Endothelial cell of umbilical vein (primary cell): ENCODE measurements at regions not wholly inside any gene's neighbourhood (a gene's known extent, or its start where the extent isn't known, plus 50 kb on each side); places are given as distances from the start of the nearest gene placed in this dataset.

Experiments
- BruUV-seq: library from RNA; stranded (reverse); fragments of 400-500 nt; replicated peaks from 2 replicates; lab custom pipeline; 2021; lab: Mats Ljungman, UMichigan
- CTCF ChIA-PET: fragments of 300-600, 350-600 bp; sonication (Branson Sonifier 250); formaldehyde crosslinking; loops from one replicate; lab custom pipeline; 2021; ENCODE audit warnings: antibody characterized with exemption, inconsistent platforms; lab: Charles Lee
- POLR2A ChIA-PET: fragments of 300-600, 350-600 bp; sonication (Branson Sonifier 250); formaldehyde crosslinking; loops from one replicate; lab custom pipeline; 2021; ENCODE audit warnings: antibody characterized with exemption, inconsistent platforms; lab: Charles Lee
- DNase-seq: peaks from one replicate; pipeline ENCODE4 v3.0.0-alpha.2; 2011; ENCODE audit warnings: low read depth, low spot score
- FAIRE-seq: peaks from 2 replicates; lab custom pipeline; 2011; peaks lifted over from hg19 to GRCh38; lab: Jason Lieb, UNC
- H2AFZ ChIP-seq: 2 replicates; pipeline ENCODE4 v1.6.0; 2012; ENCODE audit warnings: low read depth, low read length, control low read depth, inconsistent platforms
- H3K27ac ChIP-seq: 2 replicates; pipeline ENCODE4 v1.5.1; 2011; ENCODE audit warnings: low read depth, mild to moderate bottlenecking, control low read depth, low read length, moderate library complexity; ENCODE audit not compliant: insufficient read depth
- H3K27me3 ChIP-seq, 2 experiments: 2 replicates each; pipeline versions ENCODE4 v1.6.0 to v1.6.1; 2011; ENCODE audit warnings: low read length in 2 of 2, mixed read lengths in 1 of 2; ENCODE audit not compliant: control insufficient read depth in 2 of 2, insufficient read depth in 2 of 2
- H3K36me3 ChIP-seq, 2 experiments: 2 replicates in 1 of 2; 3 replicates in 1 of 2; pipeline ENCODE4 v1.5.1; 2011; ENCODE audit warnings: low read length in 2 of 2, mild to moderate bottlenecking in 1 of 2, moderate library complexity in 1 of 2; ENCODE audit not compliant: control insufficient read depth in 2 of 2, insufficient read depth in 2 of 2; ENCODE audit errors: extremely low read depth in 1 of 2
- H3K4me1 ChIP-seq: 3 replicates; pipeline ENCODE4 v1.5.1; 2011; ENCODE audit warnings: mild to moderate bottlenecking, low read length; ENCODE audit not compliant: control insufficient read depth, insufficient read depth; ENCODE audit errors: extremely low read depth
- H3K4me2 ChIP-seq: 2 replicates; pipeline ENCODE4 v1.6.1; 2011; ENCODE audit warnings: low read length, control low read depth, mixed read lengths; ENCODE audit not compliant: insufficient read depth
- H3K4me3 ChIP-seq, 3 experiments: fragments of 200-600 bp in 1 of 3; sonication (generic), shearing (Covaris generic) in 1 of 3; replicated peaks in 1 of 3; 2 replicates each; pipeline ENCODE4 v1.5.1; 2011 to 2016; ENCODE audit warnings: control low read depth in 3 of 3, low read length in 3 of 3, mild to moderate bottlenecking in 2 of 3, inconsistent platforms in 1 of 3, low read depth in 1 of 3, moderate library complexity in 1 of 3; ENCODE audit not compliant: insufficient read depth in 1 of 3
- H3K79me2 ChIP-seq: 2 replicates; pipeline ENCODE4 v1.6.0; 2012; ENCODE audit warnings: low read length, inconsistent platforms; ENCODE audit not compliant: control insufficient read depth, insufficient read depth
- H3K9ac ChIP-seq: replicated peaks from 2 replicates; pipeline ENCODE3; 2011; ENCODE audit warnings: low read length, control low read depth; ENCODE audit not compliant: insufficient read depth; ENCODE audit errors: extremely low read depth
- H3K9me1 ChIP-seq: replicated peaks from 3 replicates; pipeline ENCODE4 v1.6.0; 2011; ENCODE audit warnings: mild to moderate bottlenecking, low read length; ENCODE audit not compliant: control insufficient read depth, insufficient read depth; ENCODE audit errors: extremely low read depth
- H3K9me3 ChIP-seq: replicated peaks from 2 replicates; pipeline ENCODE4 v1.5.1; 2012; ENCODE audit warnings: low read length, inconsistent platforms; ENCODE audit not compliant: control insufficient read depth, insufficient read depth
- H4K20me1 ChIP-seq: replicated peaks from 2 replicates; pipeline ENCODE3; 2011; ENCODE audit warnings: mild to moderate bottlenecking, low read length; ENCODE audit not compliant: control insufficient read depth, insufficient read depth; ENCODE audit errors: extremely low read depth
- EZH2 ChIP-seq: IDR thresholded peaks from 2 replicates; pipeline ENCODE4 v1.6.1; 2012; ENCODE audit warnings: borderline replicate concordance, low read depth, mild to moderate bottlenecking, moderate library complexity, low read length, inconsistent platforms; ENCODE audit not compliant: severe bottlenecking
- FOS ChIP-seq: IDR thresholded peaks from 2 replicates; pipeline ENCODE4 v1.6.1; 2011; ENCODE audit warnings: mild to moderate bottlenecking, low read length, moderate library complexity, borderline replicate concordance; ENCODE audit not compliant: insufficient read depth
- GATA2 ChIP-seq: IDR thresholded peaks from 2 replicates; pipeline ENCODE4 v1.7.0; 2011; ENCODE audit warnings: low read depth, mild to moderate bottlenecking, moderate library complexity, mixed read lengths, low read length; ENCODE audit not compliant: insufficient read length, insufficient read depth
- JUN ChIP-seq: IDR thresholded peaks from 2 replicates; pipeline ENCODE4 v1.6.1; 2011; ENCODE audit warnings: borderline replicate concordance, low read depth; ENCODE audit not compliant: insufficient read length, insufficient read depth
- MYC ChIP-seq: IDR thresholded peaks from one replicate; pipeline ENCODE4 v1.6.1; 2011; ENCODE audit warnings: mild to moderate bottlenecking, low read depth, low read length
- POLR2A ChIP-seq: IDR thresholded peaks from 2 replicates; pipeline ENCODE4 v1.6.1; 2012; ENCODE audit warnings: low read depth, mild to moderate bottlenecking, control low read depth, low read length
- POLR2AphosphoS5 ChIP-seq: IDR thresholded peaks from 2 replicates; pipeline ENCODE4 v1.6.1; 2012; ENCODE audit warnings: low read depth, mild to moderate bottlenecking, control low read depth, low read length, moderate library complexity; ENCODE audit not compliant: insufficient read depth
- dilution Hi-C: fragments of 300-500 bp; cut with MboI; formaldehyde crosslinking; loops from one replicate; pipeline ENCODE4 v1.15.0; 2019; ENCODE audit warnings: low sequenced_read_pairs; ENCODE audit not compliant: extremely low pct_ligation_motif_present
- intact Hi-C: fragments of 100-400 bp; cut with micrococcal nuclease; formaldehyde crosslinking; loops from one replicate; pipeline ENCODE4 v1.10.0; 2022
- TF ChIP-seq, protein P1 (sequence below): IDR thresholded peaks from 2 replicates; pipeline ENCODE4 v1.6.1; 2011; ENCODE audit not compliant: insufficient read depth, insufficient read length
- TF ChIP-seq, protein P2 (sequence below), 2 donors: IDR thresholded peaks; 1 replicate in 1 of 2; 2 replicates in 1 of 2; pipeline ENCODE4 v1.5.1; 2011; ENCODE audit warnings: low read length in 2 of 2, mild to moderate bottlenecking in 2 of 2, moderate library complexity in 2 of 2, control low read depth in 1 of 2, inconsistent platforms in 1 of 2, low read depth in 1 of 2; ENCODE audit not compliant: insufficient read depth in 1 of 2; ENCODE audit errors: extremely low read depth in 1 of 2

DNA sequence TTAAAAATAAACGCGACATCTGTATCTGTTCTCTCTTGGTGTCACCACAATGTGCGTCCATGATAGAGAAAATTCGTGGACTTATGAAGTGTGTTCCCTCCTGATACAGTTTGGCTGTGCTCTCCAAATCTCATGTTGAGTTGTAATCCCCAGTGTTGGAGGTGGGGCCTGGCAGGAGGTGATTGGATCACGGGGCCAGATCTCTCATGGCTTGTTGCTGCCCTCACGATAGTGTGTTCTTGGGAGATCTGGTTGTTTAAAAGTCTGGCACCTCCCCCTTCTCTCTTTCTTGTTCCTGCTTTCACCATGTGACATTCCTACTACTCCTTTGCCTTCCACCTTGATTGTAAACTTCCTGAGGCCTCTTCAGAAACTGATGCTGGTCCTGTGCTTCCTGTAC lies 229.4 kb upstream of the MYO3A start:
- BruUV-seq, result no TSS peak
- Histone ChIP-seq H3K4me2 (no peak overlapping the region), H3K4me1 (no peaks in the 10 kb centered on the region), H3K27ac (no peak overlapping the region), H3K27me3 (no peaks in the 10 kb centered on the region), H3K79me2 (no peaks in the 10 kb centered on the region), H3K9me1 (no peaks in the 10 kb centered on the region), H2AFZ (no peak overlapping the region), H3K9ac (no peak overlapping the region), H4K20me1 (no peaks in the 10 kb centered on the region), H3K4me3 (no peak overlapping the region), H3K9me3 (no peaks in the 10 kb centered on the region), H3K36me3 (no peaks in the 10 kb centered on the region)
- no peak for FAIRE-seq
- ChIA-PET CTCF (interaction anchor here (1.2 to 3.9 kb wide), 3 partner anchors 9 to 591 kb away, joined by 3 to 32 read pairs (median 4); no protein-coding TSS in a partner anchor), POLR2A (no interaction called here)
- no peak for DNase-seq
- intact Hi-C loops, result no loop called here
- TF ChIP-seq, protein P1, sequence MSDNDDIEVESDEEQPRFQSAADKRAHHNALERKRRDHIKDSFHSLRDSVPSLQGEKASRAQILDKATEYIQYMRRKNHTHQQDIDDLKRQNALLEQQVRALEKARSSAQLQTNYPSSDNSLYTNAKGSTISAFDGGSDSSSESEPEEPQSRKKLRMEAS, result no peak
- TF ChIP-seq GATA2 (no peak), EZH2 (no peak), JUN (no peak), FOS (no peak)
- dilution Hi-C loops, result no loop called here

DNA sequence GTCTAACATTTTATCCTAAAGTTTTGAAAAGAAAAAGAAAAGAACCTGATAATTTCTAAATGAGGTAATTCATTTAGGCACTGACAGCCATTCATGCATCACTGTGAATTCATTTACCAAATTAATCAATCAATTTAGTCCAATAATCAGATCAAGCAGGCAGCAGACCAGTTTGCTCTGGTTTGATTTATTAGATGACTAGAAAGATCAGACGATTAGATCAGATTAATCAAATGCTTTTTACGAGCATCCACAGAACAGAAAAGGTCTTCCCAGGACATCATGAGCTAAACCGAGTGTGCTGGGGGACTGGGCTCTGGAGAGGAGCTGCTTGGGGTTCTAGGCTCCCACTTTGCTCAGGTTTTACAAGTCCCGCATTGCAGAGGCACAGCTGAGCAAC lies 226.5 kb upstream of the MYO3A start:
- Histone ChIP-seq H3K27me3 (no peaks in the 10 kb centered on the region), H3K9me1 (no peaks in the 10 kb centered on the region), H3K79me2 (no peaks in the 10 kb centered on the region), H3K4me1 (no peaks in the 10 kb centered on the region), H3K9ac (no peak overlapping the region), H3K9me3 (no peaks in the 10 kb centered on the region), H4K20me1 (no peaks in the 10 kb centered on the region), H3K4me3 (no peak overlapping the region), H2AFZ (no peak overlapping the region), H3K36me3 (no peaks in the 10 kb centered on the region), H3K27ac (no peak overlapping the region), H3K4me2 (no peak overlapping the region)
- dilution Hi-C loops (no loop called here), intact Hi-C loops (no loop called here)
- DNase-seq, result no peak
- POLR2A ChIA-PET, result no interaction called here
- FAIRE-seq, result no peak
- CTCF ChIA-PET, result interaction anchor here (0.9 kb wide), 1 partner anchor 18 kb away, joined by 3 read pairs; no protein-coding TSS in a partner anchor
- no peak for TF ChIP-seq POLR2AphosphoS5
- TF ChIP-seq, protein P1, result no peak
- no peak for TF ChIP-seq POLR2A
- no peak for TF ChIP-seq FOS
- TF ChIP-seq MYC, result no peak
- no peak for TF ChIP-seq GATA2
- no peak for TF ChIP-seq JUN
- TF ChIP-seq, protein P2, sequence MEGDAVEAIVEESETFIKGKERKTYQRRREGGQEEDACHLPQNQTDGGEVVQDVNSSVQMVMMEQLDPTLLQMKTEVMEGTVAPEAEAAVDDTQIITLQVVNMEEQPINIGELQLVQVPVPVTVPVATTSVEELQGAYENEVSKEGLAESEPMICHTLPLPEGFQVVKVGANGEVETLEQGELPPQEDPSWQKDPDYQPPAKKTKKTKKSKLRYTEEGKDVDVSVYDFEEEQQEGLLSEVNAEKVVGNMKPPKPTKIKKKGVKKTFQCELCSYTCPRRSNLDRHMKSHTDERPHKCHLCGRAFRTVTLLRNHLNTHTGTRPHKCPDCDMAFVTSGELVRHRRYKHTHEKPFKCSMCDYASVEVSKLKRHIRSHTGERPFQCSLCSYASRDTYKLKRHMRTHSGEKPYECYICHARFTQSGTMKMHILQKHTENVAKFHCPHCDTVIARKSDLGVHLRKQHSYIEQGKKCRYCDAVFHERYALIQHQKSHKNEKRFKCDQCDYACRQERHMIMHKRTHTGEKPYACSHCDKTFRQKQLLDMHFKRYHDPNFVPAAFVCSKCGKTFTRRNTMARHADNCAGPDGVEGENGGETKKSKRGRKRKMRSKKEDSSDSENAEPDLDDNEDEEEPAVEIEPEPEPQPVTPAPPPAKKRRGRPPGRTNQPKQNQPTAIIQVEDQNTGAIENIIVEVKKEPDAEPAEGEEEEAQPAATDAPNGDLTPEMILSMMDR (IDR thresholded peaks at IDR 0.05; ENCODE audit: extremely low read depth in 1 of 2, insufficient read depth in 1 of 2, low read depth in 1 of 2, low read length in 2 of 2), result no peak
- TF ChIP-seq EZH2, result no peak
- BruUV-seq, result no TSS peak
